Astrocyte (in vitro differentiated cells and primary cell): ENCODE measurements at regions not wholly inside any gene's neighbourhood (a gene's known extent, or its start where the extent isn't known, plus 50 kb on each side); places are given as distances from the start of the nearest gene placed in this dataset.

Experiments used
- DNase-seq: peaks from one replicate; pipeline ENCODE4 v3.0.0-alpha.2; 2010; ENCODE audit warnings: low read depth
- FAIRE-seq: peaks from 2 replicates; lab custom pipeline; 2011; peaks lifted over from hg19 to GRCh38; lab: Jason Lieb, UNC
- H2AFZ ChIP-seq: 2 replicates; pipeline ENCODE4 v1.6.0; 2012; ENCODE audit warnings: low read depth, low read length, inconsistent platforms
- H3K27ac ChIP-seq: 2 replicates; pipeline ENCODE4 v1.5.1; 2011; ENCODE audit warnings: low read depth, low read length, inconsistent platforms
- H3K27me3 ChIP-seq: 2 replicates; pipeline ENCODE4 v1.6.0; 2011; ENCODE audit warnings: low read length, inconsistent platforms; ENCODE audit not compliant: insufficient read depth
- H3K36me3 ChIP-seq: 2 replicates; pipeline ENCODE4 v1.5.1; 2011; ENCODE audit warnings: low read length, inconsistent platforms; ENCODE audit not compliant: insufficient read depth
- H3K4me1 ChIP-seq: 2 replicates; pipeline ENCODE4 v1.5.1; 2011; ENCODE audit warnings: low read length, inconsistent platforms; ENCODE audit not compliant: insufficient read depth
- H3K4me2 ChIP-seq: 2 replicates; pipeline ENCODE4 v1.6.0; 2012; ENCODE audit warnings: low read length, inconsistent platforms
- H3K4me3 ChIP-seq: 2 replicates; pipeline ENCODE4 v1.5.1; 2011; ENCODE audit warnings: low read depth, mild to moderate bottlenecking, low read length, inconsistent platforms; ENCODE audit not compliant: insufficient read depth
- H3K79me2 ChIP-seq: 2 replicates; pipeline ENCODE4 v1.6.0; 2012; ENCODE audit warnings: mild to moderate bottlenecking, low read length, inconsistent platforms; ENCODE audit not compliant: insufficient read depth
- H3K9ac ChIP-seq: 2 replicates; pipeline ENCODE4 v1.6.0; 2012; ENCODE audit warnings: mild to moderate bottlenecking, low read length, inconsistent platforms
- H3K9me3 ChIP-seq: 2 replicates; pipeline ENCODE4 v1.5.1; 2012; ENCODE audit warnings: low read depth, mild to moderate bottlenecking, low read length, inconsistent platforms; ENCODE audit not compliant: insufficient read depth
- H4K20me1 ChIP-seq: 2 replicates; pipeline ENCODE4 v1.6.0; 2012; ENCODE audit warnings: low read length, inconsistent platforms; ENCODE audit not compliant: insufficient read depth
- H3K27ac Mint-ChIP-seq: one replicate; pipeline ENCODE4 v1.8.0; 2021; ENCODE audit warnings: mild to moderate bottlenecking, mixed read lengths; ENCODE audit not compliant: unreplicated experiment
- H3K27me3 Mint-ChIP-seq: one replicate; pipeline ENCODE4 v1.8.0; 2021; ENCODE audit warnings: low read depth, mixed read lengths; ENCODE audit not compliant: unreplicated experiment
- H3K36me3 Mint-ChIP-seq: one replicate; pipeline ENCODE4 v1.8.0; 2021; ENCODE audit warnings: low read depth, mixed read lengths; ENCODE audit not compliant: unreplicated experiment
- H3K4me1 Mint-ChIP-seq: one replicate; pipeline ENCODE4 v1.8.0; 2021; ENCODE audit warnings: low read depth, mixed read lengths; ENCODE audit not compliant: unreplicated experiment
- H3K4me3 Mint-ChIP-seq: one replicate; pipeline ENCODE4 v1.8.0; 2021; ENCODE audit warnings: mild to moderate bottlenecking, moderate library complexity, mixed read lengths; ENCODE audit not compliant: unreplicated experiment
- H3K9me3 Mint-ChIP-seq: one replicate; pipeline ENCODE4 v1.8.0; 2021; ENCODE audit warnings: mild to moderate bottlenecking, mixed read lengths; ENCODE audit not compliant: unreplicated experiment
- EZH2 ChIP-seq: IDR thresholded peaks from 2 replicates; pipeline ENCODE4 v1.6.1; 2012; ENCODE audit warnings: mild to moderate bottlenecking, low read length, inconsistent platforms; ENCODE audit not compliant: insufficient read depth
- TF ChIP-seq, protein P1 (sequence below): IDR thresholded peaks from 2 replicates; pipeline ENCODE4 v1.5.1; 2011; ENCODE audit warnings: low read depth, mild to moderate bottlenecking, inconsistent platforms, low read length, moderate library complexity; ENCODE audit not compliant: insufficient read depth

DNA sequence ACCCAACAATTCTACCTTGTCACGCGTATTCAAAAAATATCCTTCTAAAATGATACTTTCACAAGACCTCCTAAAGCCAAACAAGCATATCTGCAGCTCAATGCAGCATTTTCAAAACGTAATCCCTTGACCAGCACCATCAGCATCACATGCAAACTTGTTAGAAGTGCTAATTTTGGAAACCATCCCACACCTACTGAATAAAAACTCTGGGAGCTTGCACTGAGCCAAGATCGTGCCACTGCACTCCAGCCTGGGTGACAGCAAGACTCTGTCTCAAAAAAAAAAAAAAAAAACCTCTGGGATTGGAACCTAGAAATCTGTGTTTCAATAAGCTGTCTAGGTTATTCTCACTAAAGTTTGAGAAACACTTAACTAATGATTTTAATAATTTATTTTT, 223.3 kb upstream of the CCDC54 start:
- H3K9me3 Mint-ChIP-seq, result peaks cover 18% of the 10 kb centered on the region
- H3K4me1 Mint-ChIP-seq, result no peaks in the 10 kb centered on the region

DNA sequence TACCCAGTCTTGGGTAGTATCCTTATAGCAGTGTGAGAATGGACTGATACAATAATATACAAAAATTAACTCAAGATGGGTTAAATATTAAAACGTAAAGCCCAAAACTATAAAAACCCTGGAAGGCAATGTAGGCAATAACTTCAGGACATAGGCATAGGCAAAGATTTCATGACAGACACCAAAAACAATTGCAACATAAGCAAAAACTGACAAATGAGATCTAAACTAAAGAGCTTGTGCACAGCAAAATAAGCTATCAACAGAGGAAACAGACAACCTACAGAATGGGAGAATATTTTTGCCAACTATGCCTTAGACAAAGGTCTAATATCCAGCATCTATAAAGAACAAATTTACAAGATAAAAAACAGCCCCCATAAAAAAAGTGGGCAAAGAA, 204.8 kb upstream of the CCDC54 start:
- TF ChIP-seq, protein P1, sequence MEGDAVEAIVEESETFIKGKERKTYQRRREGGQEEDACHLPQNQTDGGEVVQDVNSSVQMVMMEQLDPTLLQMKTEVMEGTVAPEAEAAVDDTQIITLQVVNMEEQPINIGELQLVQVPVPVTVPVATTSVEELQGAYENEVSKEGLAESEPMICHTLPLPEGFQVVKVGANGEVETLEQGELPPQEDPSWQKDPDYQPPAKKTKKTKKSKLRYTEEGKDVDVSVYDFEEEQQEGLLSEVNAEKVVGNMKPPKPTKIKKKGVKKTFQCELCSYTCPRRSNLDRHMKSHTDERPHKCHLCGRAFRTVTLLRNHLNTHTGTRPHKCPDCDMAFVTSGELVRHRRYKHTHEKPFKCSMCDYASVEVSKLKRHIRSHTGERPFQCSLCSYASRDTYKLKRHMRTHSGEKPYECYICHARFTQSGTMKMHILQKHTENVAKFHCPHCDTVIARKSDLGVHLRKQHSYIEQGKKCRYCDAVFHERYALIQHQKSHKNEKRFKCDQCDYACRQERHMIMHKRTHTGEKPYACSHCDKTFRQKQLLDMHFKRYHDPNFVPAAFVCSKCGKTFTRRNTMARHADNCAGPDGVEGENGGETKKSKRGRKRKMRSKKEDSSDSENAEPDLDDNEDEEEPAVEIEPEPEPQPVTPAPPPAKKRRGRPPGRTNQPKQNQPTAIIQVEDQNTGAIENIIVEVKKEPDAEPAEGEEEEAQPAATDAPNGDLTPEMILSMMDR, result no peak
- no peak for TF ChIP-seq EZH2
- peaks cover 25% of the 10 kb centered on the region for H3K9me3 Mint-ChIP-seq
- Histone ChIP-seq H4K20me1 (no peaks in the 10 kb centered on the region), H3K79me2 (no peaks in the 10 kb centered on the region), H3K9me3 (peaks cover 3% of the 10 kb centered on the region), H3K27me3 (no peaks in the 10 kb centered on the region), H2AFZ (no peak overlapping the region), H3K9ac (no peak overlapping the region), H3K27ac (no peak overlapping the region), H3K4me1 (no peaks in the 10 kb centered on the region), H3K4me2 (no peak overlapping the region), H3K36me3 (no peaks in the 10 kb centered on the region), H3K4me3 (no peak overlapping the region)
- H3K4me3 Mint-ChIP-seq, result no peak overlapping the region
- FAIRE-seq (no peak), DNase-seq (no peak)
- H3K36me3 Mint-ChIP-seq, result peaks cover 2% of the 10 kb centered on the region
- no peaks in the 10 kb centered on the region for H3K27me3 Mint-ChIP-seq
- H3K4me1 Mint-ChIP-seq, result no peaks in the 10 kb centered on the region
- no peak overlapping the region for H3K27ac Mint-ChIP-seq

More for the DNA sequence above, 223.3 kb upstream of the CCDC54 start:
- Histone ChIP-seq H3K4me1 (no peaks in the 10 kb centered on the region), H3K79me2 (no peaks in the 10 kb centered on the region), H3K27me3 (no peaks in the 10 kb centered on the region), H3K4me3 (no peak overlapping the region), H2AFZ (no peak overlapping the region), H4K20me1 (no peaks in the 10 kb centered on the region), H3K9ac (no peak overlapping the region), H3K36me3 (no peaks in the 10 kb centered on the region), H3K27ac (no peak overlapping the region), H3K4me2 (no peak overlapping the region), H3K9me3 (no peaks in the 10 kb centered on the region)
- Mint-ChIP-seq H3K27me3 (no peaks in the 10 kb centered on the region), H3K36me3 (no peaks in the 10 kb centered on the region), H3K27ac (no peak overlapping the region), H3K4me3 (no peak overlapping the region)
- FAIRE-seq (no peak), DNase-seq (no peak)
- TF ChIP-seq EZH2, result no peak
- TF ChIP-seq, protein P1, result no peak

DNA sequence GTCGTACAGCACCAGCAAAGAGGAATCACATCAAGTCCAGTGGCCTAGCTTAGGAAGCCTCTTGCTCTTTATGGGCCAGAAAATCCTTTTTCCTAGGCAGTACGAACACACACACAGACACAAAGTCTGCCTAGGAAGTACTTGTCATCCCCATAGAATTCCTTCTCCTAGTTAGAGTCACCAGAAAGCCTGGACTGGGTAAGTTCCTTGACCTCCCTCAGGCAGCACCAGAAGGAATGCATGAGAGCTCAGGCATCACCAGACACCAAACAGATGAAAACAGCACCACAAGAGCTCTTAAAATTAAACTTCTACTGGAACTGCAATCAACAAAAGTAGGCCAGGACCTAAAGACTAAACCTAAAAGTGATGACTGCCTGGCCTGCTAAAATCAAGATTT, 192.9 kb upstream of the CCDC54 start:
- DNase-seq (no peak), FAIRE-seq (no peak)
- H3K27ac ChIP-seq, result no peak overlapping the region
- Mint-ChIP-seq H3K36me3 (no peaks in the 10 kb centered on the region), H3K4me1 (peaks cover 6% of the 10 kb centered on the region), H3K27me3 (no peaks in the 10 kb centered on the region), H3K9me3 (no peaks in the 10 kb centered on the region), H3K27ac (no peak overlapping the region), H3K4me3 (no peak overlapping the region)
- TF ChIP-seq EZH2, result no peak
- TF ChIP-seq, protein P1, result no peak
- no peak overlapping the region for H3K4me2 ChIP-seq
- H3K4me3 ChIP-seq, result no peak overlapping the region
- H3K9me3 ChIP-seq, result no peaks in the 10 kb centered on the region
- no peaks in the 10 kb centered on the region for H3K79me2 ChIP-seq
- no peaks in the 10 kb centered on the region for H3K36me3 ChIP-seq
- H3K27me3 ChIP-seq, result no peaks in the 10 kb centered on the region
- no peak overlapping the region for H3K9ac ChIP-seq
- no peaks in the 10 kb centered on the region for H3K4me1 ChIP-seq
- no peaks in the 10 kb centered on the region for H4K20me1 ChIP-seq
- H2AFZ ChIP-seq, result no peak overlapping the region
